Lower lobe of right lung (tissue), 2 donors: ENCODE measurements at regions not wholly inside any gene's neighbourhood (a gene's known extent, or its start where the extent isn't known, plus 50 kb on each side); places are given as distances from the start of the nearest gene placed in this dataset.

Experiments used
- ATAC-seq, 2 donors: fragments of 200-7000 bp; cut with Tn5 transposase; one replicate each; pipeline ENCODE4 v1.9.1; 2020 to 2022; ENCODE audit warnings: mild to moderate bottlenecking in 2 of 2, moderate library complexity in 2 of 2
- DNase-seq: peaks from one replicate; pipeline ENCODE4 v3.0.0-alpha.2; 2020
- H3K27ac ChIP-seq: fragments of 200-600 bp; one replicate; pipeline ENCODE4 v1.8.0; 2022
- H3K27me3 ChIP-seq: fragments of 200-600 bp; one replicate; pipeline ENCODE4 v1.8.0; 2022; ENCODE audit warnings: low read depth
- H3K36me3 ChIP-seq: fragments of 200-600 bp; one replicate; pipeline ENCODE4 v1.8.0; 2022; ENCODE audit warnings: mild to moderate bottlenecking
- H3K4me1 ChIP-seq: fragments of 200-600 bp; one replicate; pipeline ENCODE4 v1.8.0; 2022
- H3K4me3 ChIP-seq: fragments of 200-600 bp; one replicate; pipeline ENCODE4 v1.8.0; 2022; ENCODE audit warnings: mild to moderate bottlenecking
- H3K9me3 ChIP-seq: fragments of 200-600 bp; one replicate; pipeline ENCODE4 v1.8.0; 2022
- intact Hi-C: fragments of 100-400 bp; cut with DNase I; formaldehyde crosslinking; loops from one replicate; pipeline ENCODE4 v1.11.0; 2022
- TF ChIP-seq, protein P1 (sequence below): fragments of 200-600 bp; IDR thresholded peaks from one replicate; pipeline ENCODE4 v1.8.0; 2022; ENCODE audit warnings: antibody characterized with exemption, mild to moderate bottlenecking
- donor health status: DM: no; HTN: yes; CAD: no; lungs with severe emphysema.

DNA sequence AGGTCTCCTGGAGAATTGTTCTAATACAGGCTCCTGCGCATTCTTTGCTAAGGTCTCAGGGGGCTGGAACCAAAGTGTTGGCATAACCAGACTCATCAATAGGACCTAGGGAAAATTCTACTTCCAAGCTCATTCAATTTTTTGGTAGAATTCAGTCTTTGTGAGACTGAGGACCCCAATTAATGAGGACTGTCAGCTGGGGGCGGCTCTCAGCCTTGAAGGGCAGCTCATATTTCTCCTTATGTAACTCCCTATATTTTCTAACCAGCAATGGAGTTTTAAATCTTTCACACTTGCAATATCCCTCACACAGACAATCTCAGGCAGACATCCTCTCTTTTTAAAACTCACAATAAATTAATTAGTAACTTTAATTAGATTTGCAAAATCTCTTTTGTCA, 476.4 kb upstream of the LRFN5 start:
- no peak for ATAC-seq
- Histone ChIP-seq H3K36me3 (no peaks in the 10 kb centered on the region), H3K27ac (no peak overlapping the region), H3K4me3 (no peak overlapping the region), H3K4me1 (no peaks in the 10 kb centered on the region), H3K27me3 (no peaks in the 10 kb centered on the region), H3K9me3 (no peaks in the 10 kb centered on the region)
- TF ChIP-seq, protein P1, sequence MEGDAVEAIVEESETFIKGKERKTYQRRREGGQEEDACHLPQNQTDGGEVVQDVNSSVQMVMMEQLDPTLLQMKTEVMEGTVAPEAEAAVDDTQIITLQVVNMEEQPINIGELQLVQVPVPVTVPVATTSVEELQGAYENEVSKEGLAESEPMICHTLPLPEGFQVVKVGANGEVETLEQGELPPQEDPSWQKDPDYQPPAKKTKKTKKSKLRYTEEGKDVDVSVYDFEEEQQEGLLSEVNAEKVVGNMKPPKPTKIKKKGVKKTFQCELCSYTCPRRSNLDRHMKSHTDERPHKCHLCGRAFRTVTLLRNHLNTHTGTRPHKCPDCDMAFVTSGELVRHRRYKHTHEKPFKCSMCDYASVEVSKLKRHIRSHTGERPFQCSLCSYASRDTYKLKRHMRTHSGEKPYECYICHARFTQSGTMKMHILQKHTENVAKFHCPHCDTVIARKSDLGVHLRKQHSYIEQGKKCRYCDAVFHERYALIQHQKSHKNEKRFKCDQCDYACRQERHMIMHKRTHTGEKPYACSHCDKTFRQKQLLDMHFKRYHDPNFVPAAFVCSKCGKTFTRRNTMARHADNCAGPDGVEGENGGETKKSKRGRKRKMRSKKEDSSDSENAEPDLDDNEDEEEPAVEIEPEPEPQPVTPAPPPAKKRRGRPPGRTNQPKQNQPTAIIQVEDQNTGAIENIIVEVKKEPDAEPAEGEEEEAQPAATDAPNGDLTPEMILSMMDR: no peak
- no peak for DNase-seq
- intact Hi-C loops: no loop called here

DNA sequence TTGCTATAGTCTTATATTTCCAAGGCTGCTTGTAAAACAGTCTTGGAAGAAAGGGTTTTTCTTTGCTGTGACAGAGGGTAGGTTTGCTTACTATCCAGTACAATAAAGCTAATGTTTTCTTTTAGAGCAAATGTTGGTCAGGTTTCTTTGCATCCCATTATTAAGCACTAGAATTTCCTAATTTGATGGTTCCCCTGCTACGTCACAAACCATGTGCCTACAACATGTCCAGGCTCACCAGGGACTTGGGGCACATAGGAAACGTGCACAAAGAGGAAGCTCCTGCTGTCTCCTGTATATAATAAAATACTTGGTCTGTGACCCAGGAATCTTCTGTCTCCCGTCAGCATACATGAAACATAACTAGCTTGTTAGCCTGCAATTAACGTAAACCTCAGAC, 486.3 kb upstream of the LRFN5 start:
- Histone ChIP-seq H3K4me3 (no peak overlapping the region), H3K9me3 (no peaks in the 10 kb centered on the region), H3K36me3 (no peaks in the 10 kb centered on the region), H3K27ac (no peak overlapping the region), H3K27me3 (no peaks in the 10 kb centered on the region), H3K4me1 (no peaks in the 10 kb centered on the region)
- TF ChIP-seq, protein P1: no peak
- ATAC-seq (no peak), DNase-seq (no peak)
- intact Hi-C loops: no loop called here

DNA sequence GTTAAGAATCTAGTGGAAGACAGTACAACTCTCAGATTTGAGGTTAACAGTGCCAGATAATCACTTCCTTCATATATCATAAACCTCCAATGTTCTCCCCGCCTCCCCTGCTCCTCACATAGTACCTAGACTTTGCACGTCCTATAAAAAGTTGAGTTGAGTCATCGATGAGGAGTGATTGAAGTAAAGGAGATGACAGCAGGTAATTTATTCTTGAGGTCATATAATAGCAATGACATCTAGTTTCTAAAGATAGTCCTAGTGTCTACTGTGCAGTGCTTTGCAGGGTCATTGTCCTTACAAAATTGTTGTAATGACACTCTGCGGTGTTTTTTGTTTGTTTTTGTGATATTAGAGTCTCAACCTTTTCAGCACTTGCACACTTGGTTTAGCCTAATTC, 510.5 kb upstream of the LRFN5 start:
- no peaks in the 10 kb centered on the region for H3K4me1 ChIP-seq
- H3K27me3 ChIP-seq: no peaks in the 10 kb centered on the region
- H3K27ac ChIP-seq: no peak overlapping the region
- H3K4me3 ChIP-seq: no peak overlapping the region
- TF ChIP-seq, protein P1: no peak
- intact Hi-C loops: no loop called here
- no peaks in the 10 kb centered on the region for H3K9me3 ChIP-seq
- no peaks in the 10 kb centered on the region for H3K36me3 ChIP-seq
- ATAC-seq: no peak
- no peak for DNase-seq

DNA sequence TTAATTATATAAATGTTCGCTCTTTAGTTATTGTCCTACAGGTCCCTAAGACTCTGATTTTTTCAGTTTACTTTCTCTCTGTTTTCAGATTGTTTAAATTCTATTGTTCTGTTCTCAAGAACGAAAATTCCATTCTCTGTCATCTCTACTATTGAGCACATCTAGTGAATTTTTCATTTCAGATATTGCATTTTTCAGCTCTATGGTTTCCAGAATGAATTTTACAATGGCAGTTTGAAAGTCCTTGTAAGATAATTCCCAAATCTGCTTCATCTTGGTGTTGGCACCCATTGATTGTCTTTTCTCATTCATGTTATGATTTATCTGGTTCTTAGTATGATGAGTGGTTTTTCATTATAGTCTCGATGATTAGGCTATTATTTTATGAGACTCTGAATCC, 519.6 kb upstream of the LRFN5 start:
- H3K4me1 ChIP-seq: no peaks in the 10 kb centered on the region
- H3K9me3 ChIP-seq: peaks cover 9% of the 10 kb centered on the region
- ATAC-seq (no peak), DNase-seq (no peak)
- TF ChIP-seq, protein P1: no peak
- intact Hi-C loops: no loop called here
- no peak overlapping the region for H3K4me3 ChIP-seq
- H3K36me3 ChIP-seq: no peaks in the 10 kb centered on the region
- no peak overlapping the region for H3K27ac ChIP-seq
- no peaks in the 10 kb centered on the region for H3K27me3 ChIP-seq

DNA sequence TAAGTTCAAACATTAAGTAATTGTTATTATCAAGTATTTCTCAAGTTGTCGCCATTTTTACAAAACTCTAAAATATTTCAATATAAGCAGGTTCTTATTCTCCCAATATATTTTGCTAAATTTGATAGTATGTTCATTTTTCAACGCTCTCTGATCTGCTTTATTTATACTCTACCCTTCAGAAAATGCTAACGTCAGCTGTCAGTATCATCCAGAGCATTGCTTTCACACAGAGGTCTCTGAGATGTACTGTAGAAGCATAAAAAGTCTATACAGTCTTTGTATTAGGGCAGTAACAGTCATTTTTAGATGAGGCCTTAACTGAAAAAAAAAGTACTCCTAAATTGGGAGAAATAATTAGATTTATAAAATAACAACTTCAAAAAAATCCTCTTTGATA, 533.1 kb upstream of the LRFN5 start:
- H3K36me3 ChIP-seq: no peaks in the 10 kb centered on the region
- H3K9me3 ChIP-seq: no peaks in the 10 kb centered on the region
- H3K4me3 ChIP-seq: no peak overlapping the region
- no peaks in the 10 kb centered on the region for H3K4me1 ChIP-seq
- H3K27ac ChIP-seq: no peak overlapping the region
- no peak for ATAC-seq
- H3K27me3 ChIP-seq: no peaks in the 10 kb centered on the region
- TF ChIP-seq, protein P1: no peak
- intact Hi-C loops: no loop called here
- no peak for DNase-seq

DNA sequence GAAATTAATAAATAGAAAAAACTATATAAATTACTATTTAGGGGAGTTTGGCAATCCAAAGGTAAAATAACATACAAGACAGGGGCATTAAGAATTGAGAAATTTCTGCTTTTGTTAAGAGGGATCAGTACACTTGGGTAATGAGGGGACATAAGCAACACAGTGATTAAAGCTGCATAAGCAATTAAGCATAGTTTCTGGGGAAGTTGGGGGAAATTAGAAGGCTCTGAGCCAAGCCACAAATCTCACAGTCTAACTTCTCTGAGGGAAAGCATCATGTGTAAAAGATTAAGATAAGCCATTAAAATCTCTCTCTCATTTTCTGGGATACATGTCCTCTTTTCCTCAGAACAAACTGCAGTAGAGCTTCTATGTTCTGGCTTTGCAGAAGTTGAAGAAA, 533.9 kb upstream of the LRFN5 start:
- no peak for DNase-seq
- Histone ChIP-seq H3K9me3 (no peaks in the 10 kb centered on the region), H3K4me1 (no peaks in the 10 kb centered on the region), H3K27ac (no peak overlapping the region), H3K36me3 (no peaks in the 10 kb centered on the region), H3K4me3 (no peak overlapping the region), H3K27me3 (no peaks in the 10 kb centered on the region)
- TF ChIP-seq, protein P1: no peak
- no peak for ATAC-seq
- intact Hi-C loops: no loop called here
